AG04450 (cell line): ENCODE measurements at regions not wholly inside any gene's neighbourhood (a gene's known extent, or its start where the extent isn't known, plus 50 kb on each side); places are given as distances from the start of the nearest gene placed in this dataset.
"Not testable (repeated sequence)": the region's sequence is repeated elsewhere in the genome, so short reads cannot be mapped to it uniquely, and the experiment has no call there.

ENCODE experiments used
- CTCF ChIA-PET: fragments of 300-600, 350-600 bp; formaldehyde crosslinking; extraction: SDS; loops from one replicate; lab custom pipeline; 2022; ENCODE audit warnings: antibody characterized with exemption, inconsistent platforms; lab: Charles Lee
- POLR2A ChIA-PET: fragments of 350-600 bp; formaldehyde crosslinking; extraction: SDS; loops from one replicate; lab custom pipeline; 2021; ENCODE audit warnings: antibody characterized with exemption, inconsistent platforms; lab: Yijun Ruan, JAX
- DNase-seq: peaks from one replicate; pipeline ENCODE4 v3.0.0-alpha.2; 2011; ENCODE audit warnings: low read depth, low spot score
- H3K27ac ChIP-seq: one replicate; pipeline ENCODE4 v1.5.1; 2012; ENCODE audit warnings: low read depth, low read length, control low read depth
- H3K27me3 ChIP-seq: one replicate; pipeline ENCODE4 v1.6.0; 2012; ENCODE audit warnings: low read length; ENCODE audit not compliant: control insufficient read depth, insufficient read depth
- H3K4me3 ChIP-seq: 2 replicates; pipeline ENCODE4 v1.5.1; 2011; ENCODE audit warnings: mild to moderate bottlenecking, low read depth, low read length, control low read depth
- H3K9me3 ChIP-seq: 2 replicates; pipeline ENCODE4 v1.5.1; 2012; ENCODE audit warnings: low read length; ENCODE audit not compliant: control insufficient read depth, insufficient read depth
- TF ChIP-seq, protein P1 (sequence below): IDR thresholded peaks from 2 replicates; pipeline ENCODE4 v1.5.1; 2011; ENCODE audit warnings: low read depth, low read length, control low read depth, inconsistent platforms

DNA sequence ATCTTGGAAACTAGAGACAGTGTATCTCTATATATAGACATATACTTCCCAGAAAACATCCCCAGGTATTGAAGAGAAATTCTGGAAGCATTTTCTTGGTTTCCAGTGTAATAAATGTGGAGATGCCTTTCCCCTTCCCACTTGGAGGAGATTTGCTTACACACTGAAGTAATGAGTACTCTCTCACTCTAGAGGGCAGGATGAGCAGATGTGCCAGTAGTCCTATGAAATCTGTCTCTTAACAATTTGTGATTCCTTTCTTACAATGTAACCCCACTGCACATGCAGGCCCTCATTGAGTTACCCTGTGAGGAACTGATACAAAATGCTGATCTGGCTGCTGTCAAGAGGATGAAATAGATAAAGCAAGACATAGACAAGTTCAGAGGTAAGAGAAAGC lies 567.2 kb downstream of the SLCO4C1 start:
- no peak for DNase-seq
- Histone ChIP-seq H3K27ac (no peak overlapping the region), H3K4me3 (no peak overlapping the region), H3K27me3 (no peaks in the 10 kb centered on the region), H3K9me3 (peaks cover 3% of the 10 kb centered on the region; the same call in 1 of the 2 replicates)
- POLR2A ChIA-PET: no interaction called here
- CTCF ChIA-PET: no interaction called here
- TF ChIP-seq, protein P1, sequence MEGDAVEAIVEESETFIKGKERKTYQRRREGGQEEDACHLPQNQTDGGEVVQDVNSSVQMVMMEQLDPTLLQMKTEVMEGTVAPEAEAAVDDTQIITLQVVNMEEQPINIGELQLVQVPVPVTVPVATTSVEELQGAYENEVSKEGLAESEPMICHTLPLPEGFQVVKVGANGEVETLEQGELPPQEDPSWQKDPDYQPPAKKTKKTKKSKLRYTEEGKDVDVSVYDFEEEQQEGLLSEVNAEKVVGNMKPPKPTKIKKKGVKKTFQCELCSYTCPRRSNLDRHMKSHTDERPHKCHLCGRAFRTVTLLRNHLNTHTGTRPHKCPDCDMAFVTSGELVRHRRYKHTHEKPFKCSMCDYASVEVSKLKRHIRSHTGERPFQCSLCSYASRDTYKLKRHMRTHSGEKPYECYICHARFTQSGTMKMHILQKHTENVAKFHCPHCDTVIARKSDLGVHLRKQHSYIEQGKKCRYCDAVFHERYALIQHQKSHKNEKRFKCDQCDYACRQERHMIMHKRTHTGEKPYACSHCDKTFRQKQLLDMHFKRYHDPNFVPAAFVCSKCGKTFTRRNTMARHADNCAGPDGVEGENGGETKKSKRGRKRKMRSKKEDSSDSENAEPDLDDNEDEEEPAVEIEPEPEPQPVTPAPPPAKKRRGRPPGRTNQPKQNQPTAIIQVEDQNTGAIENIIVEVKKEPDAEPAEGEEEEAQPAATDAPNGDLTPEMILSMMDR: no peak

DNA sequence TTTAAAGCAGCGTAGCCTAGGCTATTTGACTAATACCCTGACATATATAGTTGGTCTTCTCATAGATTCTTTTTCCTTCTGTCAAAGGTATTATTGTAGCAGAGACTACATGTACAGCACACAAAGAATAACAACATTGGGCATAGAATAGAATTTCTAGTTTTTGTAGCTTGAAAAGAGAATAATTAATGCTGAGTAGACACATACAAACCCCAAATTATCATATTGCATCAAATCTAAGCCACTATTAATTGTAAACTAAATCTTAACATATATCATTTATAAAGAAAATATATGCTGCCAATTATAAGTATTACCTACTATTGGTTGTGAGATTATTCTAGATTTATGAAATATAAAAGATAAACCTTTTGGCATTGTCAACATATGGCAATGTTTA lies 574.5 kb downstream of the SLCO4C1 start:
- ChIA-PET POLR2A (no interaction called here), CTCF (no interaction called here)
- H3K9me3 ChIP-seq: peaks cover 4% of the 10 kb centered on the region
- H3K27me3 ChIP-seq: no peaks in the 10 kb centered on the region
- H3K27ac ChIP-seq: no peak overlapping the region
- H3K4me3 ChIP-seq: no peak overlapping the region
- TF ChIP-seq, protein P1: no peak
- DNase-seq: no peak

DNA sequence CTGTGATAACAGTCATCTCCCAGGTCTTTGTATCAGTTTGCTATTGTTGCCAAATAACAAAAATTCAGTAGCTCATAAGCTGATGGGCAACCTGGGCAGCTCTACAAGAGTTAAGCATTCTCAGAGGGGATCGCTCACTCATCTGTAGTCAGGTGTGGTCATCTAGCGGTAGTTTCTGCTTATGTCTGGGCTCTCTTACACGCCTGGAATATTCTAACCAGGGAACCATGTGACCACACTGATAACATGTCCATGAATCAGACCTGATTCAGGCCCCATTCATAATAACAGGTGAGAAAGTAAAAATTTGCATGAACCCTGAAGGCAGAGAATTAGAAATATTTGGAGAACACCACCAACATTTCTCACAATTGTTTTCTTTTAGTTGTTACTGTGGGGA lies 576.1 kb downstream of the SLCO4C1 start:
- Histone ChIP-seq H3K27me3 (no peaks in the 10 kb centered on the region), H3K27ac (no peak overlapping the region), H3K9me3 (peaks cover 4% of the 10 kb centered on the region), H3K4me3 (no peak overlapping the region)
- TF ChIP-seq, protein P1: no peak
- ChIA-PET CTCF (no interaction called here), POLR2A (no interaction called here)
- no peak for DNase-seq

DNA sequence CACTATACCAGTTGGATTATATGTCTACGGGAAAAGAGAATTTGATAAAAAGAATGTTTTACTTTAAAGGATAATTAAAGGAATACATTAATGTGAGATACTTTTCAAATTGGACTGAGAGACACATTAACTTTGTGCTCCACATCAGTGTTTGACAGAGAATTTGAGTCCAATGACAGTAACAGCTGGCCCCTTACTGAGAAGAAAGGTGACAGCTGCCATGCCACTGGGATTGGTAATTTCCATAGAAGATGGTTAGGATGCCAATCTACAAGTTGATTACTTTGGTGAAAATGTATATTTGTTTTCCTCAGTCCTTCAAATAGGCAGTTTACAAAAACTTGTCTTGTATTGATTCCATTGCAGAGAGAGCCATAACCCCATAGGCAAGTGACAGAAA lies 578.4 kb downstream of the SLCO4C1 start:
- H3K27me3 ChIP-seq: no peaks in the 10 kb centered on the region
- H3K27ac ChIP-seq: no peak overlapping the region
- H3K9me3 ChIP-seq: peaks cover 2% of the 10 kb centered on the region
- no peak overlapping the region for H3K4me3 ChIP-seq
- CTCF ChIA-PET: no interaction called here
- DNase-seq: no peak
- TF ChIP-seq, protein P1: no peak
- POLR2A ChIA-PET: no interaction called here

DNA sequence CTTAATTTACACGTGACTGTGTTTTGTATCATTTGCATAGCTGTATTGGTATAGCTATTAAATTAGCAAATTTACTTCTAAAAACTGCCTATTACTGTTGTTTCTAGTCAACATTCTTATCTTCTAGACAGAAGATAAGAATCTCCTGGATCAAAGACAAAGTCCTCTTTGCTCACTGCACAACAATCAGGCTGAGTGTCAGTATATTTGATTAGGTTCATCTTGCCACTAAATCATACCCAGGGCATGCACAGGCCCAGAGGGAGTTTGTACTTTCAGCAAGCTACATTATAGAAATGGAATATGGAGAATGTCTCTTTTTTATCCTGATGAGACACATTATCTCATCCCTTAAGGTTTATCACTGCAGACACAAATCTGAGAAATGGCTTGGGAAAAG lies 579.1 kb downstream of the SLCO4C1 start:
- no peak for DNase-seq
- no peak overlapping the region for H3K27ac ChIP-seq
- POLR2A ChIA-PET: no interaction called here
- peaks cover 2% of the 10 kb centered on the region for H3K9me3 ChIP-seq
- no peak overlapping the region for H3K4me3 ChIP-seq
- CTCF ChIA-PET: no interaction called here
- no peaks in the 10 kb centered on the region for H3K27me3 ChIP-seq
- TF ChIP-seq, protein P1: no peak

DNA sequence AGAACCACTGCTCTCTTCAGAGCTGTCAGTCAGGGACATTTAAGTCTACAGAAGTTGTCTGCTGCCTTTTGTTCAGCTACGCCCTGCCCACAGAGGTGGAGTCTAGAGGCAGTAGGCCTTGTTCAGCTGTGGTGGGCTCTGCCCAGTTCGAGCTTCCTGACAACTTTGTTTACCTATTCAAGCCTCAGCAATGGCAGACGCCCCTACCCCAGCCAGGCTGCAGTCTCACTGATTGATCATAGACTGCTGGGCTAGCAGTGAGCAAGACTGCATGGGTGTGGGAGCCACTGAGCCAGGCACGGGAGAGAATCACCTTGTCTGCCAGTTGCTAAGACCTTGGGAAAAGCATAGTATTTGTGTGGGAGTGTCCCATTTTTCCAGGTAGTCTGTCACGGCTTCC lies 580.3 kb downstream of the SLCO4C1 start:
- POLR2A ChIA-PET, H3K9me3 ChIP-seq, H3K27me3 ChIP-seq, H3K27ac ChIP-seq, DNase-seq, CTCF ChIA-PET, H3K4me3 ChIP-seq: not testable (repeated sequence)
